DND-41 (cell line): ENCODE measurements at regions not wholly inside any gene's neighbourhood (a gene's known extent, or its start where the extent isn't known, plus 50 kb on each side); places are given as distances from the start of the nearest gene placed in this dataset.

ENCODE experiments used
- ATAC-seq: fragments of 200-7000 bp; cut with Tn5 transposase; 3 replicates; pipeline ENCODE4 v1.9.1; 2021; ENCODE audit warnings: low read depth; ENCODE audit not compliant: insufficient read depth
- DNase-seq: peaks from one replicate; pipeline ENCODE4 v3.0.0-alpha.2; 2020
- H2AFZ ChIP-seq: 2 replicates; pipeline ENCODE4 v1.6.0; 2012; ENCODE audit warnings: low read depth, low read length
- H3K27ac ChIP-seq: 2 replicates; pipeline ENCODE4 v1.5.1; 2012; ENCODE audit warnings: low read length, inconsistent platforms
- H3K27me3 ChIP-seq: fragments of 200-600 bp; sonication (generic); 2 replicates; pipeline ENCODE4 v1.6.0; 2012; ENCODE audit warnings: low read length, mild to moderate bottlenecking, inconsistent platforms; ENCODE audit not compliant: insufficient read depth, poor library complexity
- H3K36me3 ChIP-seq: 2 replicates; pipeline ENCODE4 v1.5.1; 2012; ENCODE audit warnings: low read length, inconsistent platforms; ENCODE audit not compliant: insufficient read depth
- H3K4me1 ChIP-seq: 2 replicates; pipeline ENCODE4 v1.5.1; 2012; ENCODE audit warnings: mild to moderate bottlenecking, low read length; ENCODE audit not compliant: insufficient read depth
- H3K4me2 ChIP-seq: 2 replicates; pipeline ENCODE4 v1.6.0; 2012; ENCODE audit warnings: mild to moderate bottlenecking, moderate library complexity, low read length, inconsistent platforms; ENCODE audit not compliant: insufficient read depth
- H3K4me3 ChIP-seq, 2 experiments: fragments of 200-600 bp in 1 of 2; shearing (Covaris generic) in 1 of 2; 2 replicates each; pipeline ENCODE4 v1.5.1; 2012 to 2016; ENCODE audit warnings: inconsistent platforms in 2 of 2, low read length in 2 of 2, mild to moderate bottlenecking in 2 of 2, low read depth in 1 of 2, moderate library complexity in 1 of 2
- H3K79me2 ChIP-seq: 2 replicates; pipeline ENCODE4 v1.6.0; 2012; ENCODE audit warnings: low read length, inconsistent platforms; ENCODE audit not compliant: insufficient read depth
- H3K9ac ChIP-seq: 2 replicates; pipeline ENCODE4 v1.6.0; 2012; ENCODE audit warnings: low read depth, mild to moderate bottlenecking, inconsistent platforms, low read length, moderate library complexity
- H3K9me3 ChIP-seq: 2 replicates; pipeline ENCODE4 v1.5.1; 2012; ENCODE audit warnings: low read length, moderate library complexity, mild to moderate bottlenecking, inconsistent platforms; ENCODE audit not compliant: insufficient read depth, severe bottlenecking
- H4K20me1 ChIP-seq: 2 replicates; pipeline ENCODE4 v1.6.0; 2012; ENCODE audit warnings: low read length; ENCODE audit not compliant: insufficient read depth
- CTCF ChIP-seq: IDR thresholded peaks from 2 replicates; pipeline ENCODE4 v1.5.1; 2012; ENCODE audit warnings: borderline replicate concordance, low read length, moderate library complexity, mild to moderate bottlenecking; ENCODE audit not compliant: poor library complexity, severe bottlenecking; ENCODE audit errors: extremely low read depth
- EZH2 ChIP-seq: IDR thresholded peaks from 3 replicates; pipeline ENCODE4 v1.6.1; 2012; ENCODE audit warnings: borderline replicate concordance, low read depth, mild to moderate bottlenecking, moderate library complexity, low read length, inconsistent platforms; ENCODE audit not compliant: severe bottlenecking

GRCh38 chr18:42458226-42458625, 503.2 kb downstream of the PIK3C3 start:
- TF ChIP-seq CTCF (no peak), EZH2 (no peak)
- ATAC-seq (no peak), DNase-seq (no peak)
- Histone ChIP-seq H3K4me2 (no peak overlapping the region), H3K4me1 (no peaks in the 10 kb centered on the region), H3K79me2 (no peaks in the 10 kb centered on the region), H3K27me3 (no peaks in the 10 kb centered on the region), H2AFZ (no peak overlapping the region), H3K36me3 (no peaks in the 10 kb centered on the region), H3K9ac (no peak overlapping the region), H3K4me3 (no peak overlapping the region), H4K20me1 (no peaks in the 10 kb centered on the region), H3K27ac (no peak overlapping the region), H3K9me3 (no peaks in the 10 kb centered on the region)

- DNase-seq (no peak), ATAC-seq (no peak)
- Histone ChIP-seq H3K9me3 (no peaks in the 10 kb centered on the region), H3K79me2 (no peaks in the 10 kb centered on the region), H3K4me1 (no peaks in the 10 kb centered on the region), H3K4me3 (no peak overlapping the region), H3K36me3 (no peaks in the 10 kb centered on the region), H3K9ac (no peak overlapping the region), H4K20me1 (no peaks in the 10 kb centered on the region), H3K4me2 (no peak overlapping the region), H2AFZ (no peak overlapping the region), H3K27me3 (no peaks in the 10 kb centered on the region), H3K27ac (no peak overlapping the region)
- TF ChIP-seq CTCF (no peak), EZH2 (no peak)
Measured at GRCh38 chr18:42459873-42460272, 504.8 kb downstream of the PIK3C3 start.

GRCh38 chr18:42471885-42472284, 516.9 kb downstream of the PIK3C3 start:
- Histone ChIP-seq H3K27me3 (no peaks in the 10 kb centered on the region), H3K9me3 (no peaks in the 10 kb centered on the region), H3K9ac (no peak overlapping the region), H3K79me2 (no peaks in the 10 kb centered on the region), H4K20me1 (no peaks in the 10 kb centered on the region), H3K27ac (no peak overlapping the region), H3K36me3 (no peaks in the 10 kb centered on the region), H3K4me2 (no peak overlapping the region), H2AFZ (no peak overlapping the region), H3K4me1 (no peaks in the 10 kb centered on the region), H3K4me3 (no peak overlapping the region)
- DNase-seq: no peak
- ATAC-seq: no peak
- TF ChIP-seq EZH2 (no peak), CTCF (no peak)

GRCh38 chr18:42473611-42474010, 518.6 kb downstream of the PIK3C3 start:
- Histone ChIP-seq H2AFZ (no peak overlapping the region), H3K9ac (no peak overlapping the region), H3K27me3 (no peaks in the 10 kb centered on the region), H3K79me2 (no peaks in the 10 kb centered on the region), H3K9me3 (no peaks in the 10 kb centered on the region), H4K20me1 (no peaks in the 10 kb centered on the region), H3K4me2 (no peak overlapping the region), H3K4me3 (no peak overlapping the region), H3K36me3 (no peaks in the 10 kb centered on the region), H3K4me1 (no peaks in the 10 kb centered on the region), H3K27ac (no peak overlapping the region)
- no peak for TF ChIP-seq CTCF
- TF ChIP-seq EZH2: no peak
- ATAC-seq (no peak), DNase-seq (no peak)
